ENCODE measurements at regions not wholly inside any gene's neighbourhood (a gene's known extent, or its start where the extent isn't known, plus 50 kb on each side); places are given as distances from the start of the nearest gene placed in this dataset.

DNA sequence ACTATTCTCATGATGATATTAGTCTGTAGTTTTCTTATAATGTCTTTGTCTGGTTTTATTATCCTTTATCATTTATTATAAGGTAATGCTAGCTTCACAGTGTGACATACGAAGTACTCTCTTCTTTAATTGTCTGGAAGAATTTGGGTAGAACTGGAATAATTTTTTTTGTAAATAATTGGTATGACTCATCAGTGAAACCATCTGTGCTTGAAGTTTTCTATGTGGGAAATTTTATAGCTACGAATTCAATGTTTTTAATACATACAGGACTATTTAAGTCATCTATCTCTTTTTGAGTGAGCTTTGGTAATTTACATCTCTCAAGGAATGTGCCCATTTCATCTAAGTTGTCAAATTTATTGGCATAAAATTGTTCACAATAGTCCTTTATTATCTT is 86.3 kb downstream of the SOD2 start:
- intact Hi-C loops (cut with micrococcal nuclease): no loop called here
- no CpG with 5 or more reads among the region's 2 CpGs for WGBS (ENCODE audit: insufficient coverage)
- H3K9me3 ChIP-seq (replicated peaks in 1 of 2; ENCODE audit: control insufficient read depth in 1 of 2, insufficient read depth in 1 of 2, low read length in 2 of 2): no peaks in the 10 kb centered on the region
- no peaks in the 10 kb centered on the region for H4K20me1 ChIP-seq (ENCODE audit: insufficient read depth, low read length)
- H3K27ac Mint-ChIP-seq: no peak overlapping the region
- no peaks in the 10 kb centered on the region for H3K79me2 ChIP-seq (ENCODE audit: insufficient read depth, low read length)
- H3K36me3 Mint-ChIP-seq: no peaks in the 10 kb centered on the region
- H3K9me3 Mint-ChIP-seq: peaks cover 0 to 4% (median 0%) of the 10 kb centered on the region in 7 donors
- H3K9ac ChIP-seq (ENCODE audit: insufficient read depth, low read length, poor library complexity, severe bottlenecking): no peak overlapping the region
- no peak overlapping the region for H3K27ac ChIP-seq (ENCODE audit: low read depth in 1 of 2, low read length in 2 of 2)
- H3K27me3 ChIP-seq (ENCODE audit: control insufficient read depth in 2 of 2, insufficient read depth in 2 of 2, low read length in 2 of 2): peaks cover 0 to 11% of the 10 kb centered on the region in 2 donors
- no peak for DNase-seq
- no peak overlapping the region for H3K4me3 Mint-ChIP-seq
- H2AFZ ChIP-seq (ENCODE audit: insufficient read depth, low read depth, low read length, poor library complexity, severe bottlenecking): no peak overlapping the region
- no peak overlapping the region for H3K4me2 ChIP-seq (replicated peaks; ENCODE audit: extremely low read depth, low read length, poor library complexity, severe bottlenecking)
- H3K4me1 Mint-ChIP-seq: no peaks in the 10 kb centered on the region
- no peaks in the 10 kb centered on the region for H3K4me1 ChIP-seq (ENCODE audit: control insufficient read depth in 1 of 2, insufficient read depth in 2 of 2, low read length in 2 of 2)
- TF ChIP-seq, protein P1, sequence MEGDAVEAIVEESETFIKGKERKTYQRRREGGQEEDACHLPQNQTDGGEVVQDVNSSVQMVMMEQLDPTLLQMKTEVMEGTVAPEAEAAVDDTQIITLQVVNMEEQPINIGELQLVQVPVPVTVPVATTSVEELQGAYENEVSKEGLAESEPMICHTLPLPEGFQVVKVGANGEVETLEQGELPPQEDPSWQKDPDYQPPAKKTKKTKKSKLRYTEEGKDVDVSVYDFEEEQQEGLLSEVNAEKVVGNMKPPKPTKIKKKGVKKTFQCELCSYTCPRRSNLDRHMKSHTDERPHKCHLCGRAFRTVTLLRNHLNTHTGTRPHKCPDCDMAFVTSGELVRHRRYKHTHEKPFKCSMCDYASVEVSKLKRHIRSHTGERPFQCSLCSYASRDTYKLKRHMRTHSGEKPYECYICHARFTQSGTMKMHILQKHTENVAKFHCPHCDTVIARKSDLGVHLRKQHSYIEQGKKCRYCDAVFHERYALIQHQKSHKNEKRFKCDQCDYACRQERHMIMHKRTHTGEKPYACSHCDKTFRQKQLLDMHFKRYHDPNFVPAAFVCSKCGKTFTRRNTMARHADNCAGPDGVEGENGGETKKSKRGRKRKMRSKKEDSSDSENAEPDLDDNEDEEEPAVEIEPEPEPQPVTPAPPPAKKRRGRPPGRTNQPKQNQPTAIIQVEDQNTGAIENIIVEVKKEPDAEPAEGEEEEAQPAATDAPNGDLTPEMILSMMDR (IDR thresholded peaks at IDR 0.05): no peak
- H3K27me3 Mint-ChIP-seq (ENCODE audit: low read depth in 3 of 3): peaks cover 8 to 14% (median 8%) of the 10 kb centered on the region in 3 donors
- H3K4me3 ChIP-seq (replicated peaks in 1 of 3; ENCODE audit: low read depth in 2 of 3, low read length in 3 of 3): no peak overlapping the region
- H3K36me3 ChIP-seq (replicated peaks in 1 of 2; ENCODE audit: control insufficient read depth in 1 of 2, insufficient read depth in 2 of 2, low read length in 2 of 2): no peaks in the 10 kb centered on the region

DNA sequence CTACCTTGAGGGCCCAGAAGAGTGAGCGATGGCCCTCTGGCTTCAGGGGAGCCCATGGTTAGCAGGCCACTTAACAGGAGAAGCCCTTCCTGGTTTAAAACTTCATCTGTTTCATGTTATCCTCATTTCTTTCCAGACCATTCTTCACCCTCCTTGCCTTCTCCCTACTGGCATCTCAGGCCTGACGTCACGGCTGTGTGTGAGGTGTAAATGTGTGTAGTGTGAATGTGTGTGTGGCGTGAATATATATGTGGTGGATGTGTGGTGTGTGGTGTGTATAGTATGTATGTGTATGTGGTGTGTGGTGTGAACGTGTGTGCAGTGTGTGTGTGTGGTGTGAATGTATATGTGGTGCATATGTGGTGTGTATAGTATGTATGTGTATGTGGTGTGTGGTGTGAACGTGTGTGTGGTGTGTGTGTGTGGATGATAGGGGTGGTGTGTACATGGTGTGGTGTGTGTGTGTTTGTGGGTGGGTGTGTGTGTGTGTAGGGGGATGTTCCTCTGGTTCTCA is 88.5 kb downstream of the SOD2 start:
- Mint-ChIP-seq H3K4me3 (no peak overlapping the region), H3K27ac (no peak overlapping the region), H3K4me1 (no peaks in the 10 kb centered on the region), H3K27me3 (ENCODE audit: low read depth in 3 of 3) (peaks cover 14 to 20% (median 14%) of the 10 kb centered on the region in 3 donors), H3K36me3 (no peaks in the 10 kb centered on the region), H3K9me3 (peaks cover 0 to 2% (median 0%) of the 10 kb centered on the region in 7 donors)
- H3K27ac ChIP-seq (ENCODE audit: low read depth in 1 of 2, low read length in 2 of 2): no peak overlapping the region
- no peaks in the 10 kb centered on the region for H4K20me1 ChIP-seq (ENCODE audit: insufficient read depth, low read length)
- H3K9ac ChIP-seq (ENCODE audit: insufficient read depth, low read length, poor library complexity, severe bottlenecking): no peak overlapping the region
- no peak for DNase-seq
- no peaks in the 10 kb centered on the region for H3K9me3 ChIP-seq (replicated peaks in 1 of 2; ENCODE audit: control insufficient read depth in 1 of 2, insufficient read depth in 1 of 2, low read length in 2 of 2)
- H3K4me2 ChIP-seq (replicated peaks; ENCODE audit: extremely low read depth, low read length, poor library complexity, severe bottlenecking): no peak overlapping the region
- intact Hi-C loops (cut with micrococcal nuclease): no loop called here
- H3K27me3 ChIP-seq (ENCODE audit: control insufficient read depth in 2 of 2, insufficient read depth in 2 of 2, low read length in 2 of 2): peaks cover 0 to 20% of the 10 kb centered on the region in 2 donors
- TF ChIP-seq, protein P1 (IDR thresholded peaks at IDR 0.05): no peak
- WGBS (ENCODE audit: insufficient coverage): 62% methylated on average over 3 of the region's 6 CpGs
- no peaks in the 10 kb centered on the region for H3K36me3 ChIP-seq (replicated peaks in 1 of 2; ENCODE audit: control insufficient read depth in 1 of 2, insufficient read depth in 2 of 2, low read length in 2 of 2)
- no peak overlapping the region for H2AFZ ChIP-seq (ENCODE audit: insufficient read depth, low read depth, low read length, poor library complexity, severe bottlenecking)
- no peaks in the 10 kb centered on the region for H3K79me2 ChIP-seq (ENCODE audit: insufficient read depth, low read length)
- no peak overlapping the region for H3K4me3 ChIP-seq (replicated peaks in 1 of 3; ENCODE audit: low read depth in 2 of 3, low read length in 3 of 3)
- H3K4me1 ChIP-seq (ENCODE audit: control insufficient read depth in 1 of 2, insufficient read depth in 2 of 2, low read length in 2 of 2): no peaks in the 10 kb centered on the region

Measured in CD14-positive monocyte (primary cell).